ENCODE measurements at regions not wholly inside any gene's neighbourhood (a gene's known extent, or its start where the extent isn't known, plus 50 kb on each side); places are given as distances from the start of the nearest gene placed in this dataset.
A peak's percentile ranks its signal among the peaks of the same experiment; 100 is the strongest.
"Not testable (repeated sequence)": the region's sequence is repeated elsewhere in the genome, so short reads cannot be mapped to it uniquely, and the experiment has no call there.

DNA sequence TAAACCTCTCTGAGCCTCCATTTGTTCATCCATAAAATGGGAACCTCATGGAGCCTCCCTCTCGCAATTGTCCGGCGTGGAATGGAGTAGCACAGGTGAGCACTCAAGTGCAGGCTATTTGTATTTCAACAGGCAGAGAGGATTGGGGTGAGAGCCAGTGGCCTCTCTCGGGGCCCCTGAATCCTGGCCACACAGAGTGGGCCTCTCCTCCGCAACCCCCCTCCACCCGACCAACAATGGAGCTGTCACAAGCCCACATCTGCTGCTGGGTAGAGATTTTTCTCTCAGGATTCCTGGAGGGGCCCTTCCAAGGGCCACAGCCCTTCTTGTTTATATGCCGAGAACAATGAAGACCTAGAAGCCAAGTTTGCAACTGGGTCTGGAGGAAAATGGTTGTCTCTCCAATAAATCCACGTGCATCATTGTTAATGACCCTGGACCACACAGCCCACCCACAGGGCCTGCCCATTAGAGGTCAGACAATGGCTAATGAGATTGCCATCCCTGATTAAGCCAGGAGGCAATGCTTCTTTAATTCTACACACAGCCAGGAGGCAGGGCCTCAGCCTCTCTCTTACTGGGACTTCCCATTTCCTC lies 233.0 kb downstream of the ANKRD60 start:
- DNase-seq: no peak

DNA sequence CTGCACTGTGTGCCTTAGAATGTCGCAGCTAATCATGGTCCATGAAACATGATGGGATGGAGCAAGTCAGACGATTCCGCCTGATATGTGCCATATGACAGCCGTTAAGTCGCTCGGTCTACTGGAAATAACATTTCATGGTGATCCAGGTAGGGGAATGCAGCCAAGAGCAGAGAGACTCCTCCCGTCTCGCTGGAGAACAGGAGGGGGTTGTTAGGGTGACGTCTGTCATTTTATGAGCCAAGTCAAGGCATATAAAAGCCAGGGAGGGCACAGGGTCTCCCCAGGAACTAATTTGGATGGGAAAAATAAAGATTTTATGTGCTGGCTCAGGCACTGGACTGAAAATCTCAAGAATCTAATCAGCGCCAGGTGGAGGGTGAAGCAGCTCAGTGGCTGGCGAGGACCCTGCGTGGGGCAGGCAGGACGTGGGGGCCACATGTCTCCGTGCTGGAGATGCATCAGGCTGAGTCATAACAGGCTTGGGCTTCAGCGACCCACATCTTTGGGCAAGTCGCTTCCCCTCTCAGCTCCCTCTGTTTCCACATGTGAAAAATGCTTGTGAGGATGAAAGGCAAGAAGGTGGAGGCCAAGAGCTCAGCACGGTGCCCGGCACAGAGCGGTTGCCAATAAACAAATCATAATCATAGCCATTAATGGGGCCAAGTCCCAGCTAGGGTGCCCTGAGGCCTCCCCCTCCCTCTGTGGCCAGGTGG lies 234.6 kb downstream of the ANKRD60 start:
- peak; percentile 45 for DNase-seq

DNA sequence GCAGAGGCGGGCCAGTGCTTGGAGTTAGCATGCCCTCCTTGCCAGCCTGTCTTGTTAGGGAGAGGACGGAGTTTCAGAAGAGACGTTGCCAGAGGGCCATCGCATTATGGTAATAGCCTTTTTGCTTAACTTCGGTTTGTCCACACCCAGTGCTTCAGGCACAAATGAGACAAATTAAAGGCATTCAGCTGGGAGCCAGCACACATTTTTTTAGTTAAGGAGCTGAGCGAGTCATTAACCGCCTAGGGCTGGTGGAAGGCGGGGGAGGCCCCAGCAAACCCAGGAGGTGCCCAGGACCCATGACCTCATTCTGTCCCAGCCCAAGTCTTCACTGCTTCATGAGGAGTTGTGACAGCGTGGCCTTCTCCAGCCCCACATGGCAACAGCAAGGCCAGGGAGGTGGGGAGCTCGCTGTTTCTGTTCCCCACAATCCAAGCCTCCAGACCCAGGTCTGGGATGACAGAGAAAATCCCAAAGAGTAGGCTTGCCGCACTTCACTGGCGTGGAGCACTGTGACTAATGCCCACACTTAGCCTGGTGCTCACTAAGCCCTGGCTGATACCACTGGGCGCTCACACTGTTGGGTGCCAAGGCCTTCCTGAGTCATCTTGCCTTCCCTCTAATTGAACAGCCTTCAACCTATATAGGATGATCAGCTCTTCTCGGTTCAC lies 237.1 kb downstream of the ANKRD60 start:
- no peak for DNase-seq

GRCh38 chr20:57990396-57990987 lies 238.0 kb downstream of the ANKRD60 start:
- DNase-seq: no peak

- DNase-seq: no peak
Observed at GRCh38 chr20:57988828-57989227, 239.6 kb downstream of the ANKRD60 start.

DNA sequence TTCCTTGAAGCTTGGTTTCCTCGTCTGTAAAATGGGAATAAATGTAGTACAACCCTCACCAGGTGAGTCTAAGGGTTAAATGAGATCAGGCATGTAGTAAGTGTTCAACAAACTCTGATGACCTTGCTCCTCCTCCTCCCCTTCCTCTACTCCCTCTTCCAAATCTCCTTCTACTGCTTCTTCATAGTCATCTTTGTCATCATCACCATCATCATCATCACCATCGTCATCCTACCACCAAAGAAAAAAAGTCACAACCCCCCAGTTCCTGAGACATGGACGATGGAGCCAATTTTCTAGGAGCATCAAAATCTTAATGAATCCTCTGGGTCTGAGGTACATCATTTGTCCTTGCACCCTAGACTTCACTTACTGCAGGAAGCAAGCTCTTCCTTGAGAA lies 240.0 kb downstream of the ANKRD60 start:
- DNase-seq: no peak

- DNase-seq: no peak
Observed at GRCh38 chr20:57987659-57988058, 240.8 kb downstream of the ANKRD60 start.

DNA sequence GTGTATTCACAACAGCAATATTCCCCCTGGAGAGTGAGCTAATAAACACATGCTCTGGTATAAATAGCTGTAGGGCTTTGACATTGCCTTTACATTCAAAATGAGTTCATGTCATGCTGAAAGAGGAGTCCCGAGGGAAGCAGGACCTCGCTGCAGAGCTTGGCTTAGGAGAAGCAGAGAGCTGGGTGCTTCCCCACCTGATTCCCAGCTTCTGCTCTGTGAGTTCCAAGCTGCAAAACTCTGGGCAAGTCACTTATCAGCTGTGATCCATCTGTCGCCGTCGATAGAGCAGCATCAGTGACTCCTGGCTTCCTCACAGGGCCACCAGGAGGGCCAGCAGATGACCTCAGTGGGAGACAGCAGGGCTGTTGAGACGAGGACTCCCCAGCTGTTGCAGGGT lies 241.8 kb downstream of the ANKRD60 start:
- no peak for DNase-seq

GRCh38 chr20:57985278-57985677 lies 243.2 kb downstream of the ANKRD60 start:
- DNase-seq: no peak

DNA sequence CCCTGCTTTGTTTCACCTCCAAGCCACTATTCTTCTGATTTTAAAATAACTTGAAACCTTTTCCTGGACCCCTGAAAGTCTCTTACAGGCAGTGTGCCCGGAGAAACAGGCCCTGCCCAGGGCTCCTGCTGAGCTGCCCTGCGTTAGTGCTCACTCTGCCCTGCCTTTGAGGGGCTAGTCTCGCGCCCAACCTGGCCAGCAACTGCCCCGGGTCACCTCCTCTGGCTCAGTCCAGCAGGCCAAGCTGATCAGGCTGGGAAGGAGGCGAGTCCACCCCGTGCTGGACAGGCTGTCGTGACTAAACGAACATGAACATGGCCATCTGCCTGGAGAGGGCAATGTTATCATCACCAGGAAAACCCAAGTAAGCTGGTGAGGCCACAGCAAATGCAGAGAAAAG lies 245.4 kb downstream of the ANKRD60 start:
- DNase-seq: no peak

- DNase-seq: no peak
Observed at GRCh38 chr20:57980506-57980905, 247.9 kb downstream of the ANKRD60 start.

GRCh38 chr20:57977569-57977968 lies 250.9 kb downstream of the ANKRD60 start:
- peak; percentile 40 for DNase-seq

- no peak for DNase-seq
Observed at GRCh38 chr20:57977141-57977540, 251.3 kb downstream of the ANKRD60 start.

GRCh38 chr20:57974863-57975262 lies 253.6 kb downstream of the ANKRD60 start:
- DNase-seq: no peak

- no peak for DNase-seq
Observed at GRCh38 chr20:57973886-57974285, 254.6 kb downstream of the ANKRD60 start.

DNA sequence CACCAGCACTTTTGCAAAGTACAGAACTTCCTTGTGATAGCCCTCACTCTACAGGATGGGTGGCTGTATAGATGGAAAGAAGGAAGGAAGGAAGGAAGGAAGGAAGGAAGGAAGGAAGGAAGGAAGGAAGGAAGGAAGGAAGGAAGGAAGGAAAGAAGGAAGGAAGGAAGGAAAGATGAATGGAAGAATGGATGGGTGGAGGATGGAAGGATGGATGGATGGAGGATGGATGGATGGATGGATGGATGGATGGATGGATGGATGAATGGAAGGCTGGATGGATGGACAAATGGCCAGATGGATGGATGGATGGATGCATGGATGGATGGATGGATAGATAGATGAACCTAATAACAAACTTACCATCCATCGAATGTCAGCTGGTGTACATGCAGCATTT lies 256.9 kb downstream of the ANKRD60 start:
- not testable (repeated sequence) for DNase-seq

DNA sequence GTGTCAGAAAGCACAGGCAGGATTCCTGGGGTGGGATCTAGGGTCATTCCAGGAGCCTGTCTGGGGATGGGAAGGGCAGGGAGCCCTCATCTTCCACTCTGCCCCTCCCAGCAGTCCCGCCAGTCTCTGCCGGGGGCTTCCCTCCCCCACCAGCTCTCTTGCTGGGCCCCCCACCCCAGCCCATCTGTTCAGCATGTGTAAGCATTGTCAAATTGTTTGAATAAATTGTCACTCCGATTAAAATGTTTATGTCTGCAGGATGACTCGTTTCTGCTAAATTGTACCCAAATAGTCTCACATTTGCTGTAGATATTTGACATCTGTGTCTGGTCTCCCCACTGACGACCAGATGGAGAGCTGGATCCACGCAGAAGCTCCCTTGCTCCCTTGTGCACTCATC lies 257.6 kb downstream of the ANKRD60 start:
- DNase-seq: no peak

DNA sequence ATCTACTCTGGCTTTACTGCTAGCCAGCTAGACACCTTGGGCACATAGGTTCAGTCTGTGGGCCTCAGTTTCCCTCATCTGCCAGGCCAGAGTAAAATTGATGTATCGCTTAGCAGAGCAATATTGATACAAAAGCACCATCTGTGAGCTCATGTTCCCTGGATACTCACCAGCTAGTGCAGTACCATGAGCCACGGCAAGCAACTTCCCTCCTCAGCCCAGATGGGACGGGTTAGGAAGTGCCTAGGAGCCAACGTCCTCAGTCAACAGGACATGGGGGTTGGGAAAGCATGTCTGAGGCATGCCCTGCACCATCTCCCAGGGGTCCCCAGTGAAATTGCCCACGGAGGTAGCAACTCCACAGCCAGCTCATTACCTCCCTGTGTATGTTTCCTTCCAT lies 258.3 kb downstream of the ANKRD60 start:
- no peak for DNase-seq

GRCh38 chr20:57968120-57968519 lies 258.3 kb upstream of the PMEPA1 start:
- no peak for DNase-seq

DNA sequence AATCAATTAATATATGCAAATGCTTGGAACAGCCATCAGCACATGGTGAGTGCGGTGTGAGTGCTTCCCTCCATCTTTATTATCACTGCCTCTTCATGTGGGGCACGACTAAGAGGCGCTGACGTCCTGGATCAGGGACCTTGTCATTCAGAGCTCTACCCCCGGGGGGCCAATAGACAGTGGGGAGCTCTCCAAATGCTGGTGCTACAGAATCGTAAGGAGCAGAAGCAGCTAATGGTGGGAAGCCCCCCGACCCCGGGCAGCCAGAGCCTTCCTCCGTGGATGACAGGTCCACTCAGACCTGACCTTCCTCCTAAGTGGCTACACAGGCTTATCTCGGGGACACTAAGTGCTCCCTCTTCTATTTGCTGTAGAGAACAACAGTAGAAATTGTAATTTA lies 257.5 kb upstream of the PMEPA1 start:
- DNase-seq: no peak

GRCh38 chr20:57966620-57967019 lies 256.8 kb upstream of the PMEPA1 start:
- no peak for DNase-seq

GRCh38 chr20:57965441-57965840 lies 255.6 kb upstream of the PMEPA1 start:
- DNase-seq: no peak

GRCh38 chr20:57964011-57964862 lies 254.4 kb upstream of the PMEPA1 start:
- DNase-seq: no peak
